Activated T-cell treated with anti-CD3 and anti-CD28 coated beads for 48 hours (primary cell): ENCODE measurements at regions not wholly inside any gene's neighbourhood (a gene's known extent, or its start where the extent isn't known, plus 50 kb on each side); places are given as distances from the start of the nearest gene placed in this dataset.

ENCODE experiments used
- DNase-seq: peaks from one replicate; pipeline ENCODE4 v3.0.0-alpha.2; 2020; ENCODE audit warnings: low read depth

DNA sequence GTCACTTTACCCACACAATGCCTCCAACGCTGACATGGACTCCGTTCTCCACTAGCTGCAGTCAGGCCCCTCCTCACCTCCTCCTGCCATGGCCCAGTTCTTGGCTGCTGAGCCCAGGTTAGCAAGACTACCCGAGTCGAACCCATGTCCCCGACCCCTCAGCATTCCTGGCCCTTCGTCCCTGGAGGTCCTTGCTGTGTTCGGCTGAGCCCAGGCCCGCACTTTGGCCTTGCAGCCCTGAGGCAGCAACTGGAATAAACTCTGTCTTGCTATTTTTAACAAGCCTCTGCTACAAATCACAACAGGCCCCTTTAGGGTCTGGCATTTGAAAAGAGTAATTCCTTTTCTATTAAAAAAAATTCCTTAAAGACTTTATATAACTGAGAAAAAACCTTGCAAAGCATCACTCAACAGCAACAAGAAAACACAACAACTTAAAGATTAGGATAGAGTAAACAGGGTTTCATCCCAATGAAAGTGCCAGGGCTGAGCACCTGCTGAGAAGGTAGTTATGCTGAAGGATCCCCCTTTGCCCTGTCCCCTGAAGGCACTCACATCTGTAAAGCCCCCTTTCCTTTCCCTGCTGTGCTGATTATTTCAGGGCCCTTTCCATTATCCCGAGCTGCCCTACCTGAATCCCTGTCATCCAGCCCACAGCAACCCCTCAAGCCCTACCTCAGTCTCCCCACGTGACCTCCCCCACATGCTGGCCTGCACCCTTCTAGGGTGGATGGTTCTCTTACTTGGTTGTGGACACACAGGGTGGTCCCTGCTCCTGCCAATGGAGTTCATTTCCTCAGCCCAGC lies 120.0 kb upstream of the SNTG2 start:
- no peak for DNase-seq

DNA sequence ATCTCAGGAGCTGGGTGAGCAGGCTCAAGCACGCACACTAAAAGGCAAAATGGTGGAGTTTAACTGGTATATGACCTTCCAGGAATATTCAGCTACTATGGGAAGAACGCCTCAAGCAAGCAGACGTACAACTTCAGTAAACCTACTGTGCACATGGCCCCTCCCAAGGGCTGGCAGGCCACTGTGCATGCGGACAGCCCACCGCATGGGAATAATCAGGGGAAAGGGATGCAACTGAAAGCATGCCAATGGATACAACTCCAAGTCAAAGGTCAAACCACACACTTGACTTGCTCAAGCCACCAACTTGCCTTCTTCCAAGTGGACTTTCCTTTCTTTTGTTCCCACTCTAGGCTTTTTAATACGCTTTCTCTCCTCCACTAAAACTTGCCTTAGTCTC lies 121.6 kb upstream of the SNTG2 start:
- DNase-seq, result no peak

- DNase-seq, result no peak
These were observed 125.7 kb upstream of the SNTG2 start for GRCh38 chr2:824954-825353.

GRCh38 chr2:824524-824923 lies 126.1 kb upstream of the SNTG2 start:
- DNase-seq, result no peak

GRCh38 chr2:821546-821945 lies 129.1 kb upstream of the SNTG2 start:
- DNase-seq, result no peak

GRCh38 chr2:819601-820000 lies 131.0 kb upstream of the SNTG2 start:
- DNase-seq, result no peak

DNA sequence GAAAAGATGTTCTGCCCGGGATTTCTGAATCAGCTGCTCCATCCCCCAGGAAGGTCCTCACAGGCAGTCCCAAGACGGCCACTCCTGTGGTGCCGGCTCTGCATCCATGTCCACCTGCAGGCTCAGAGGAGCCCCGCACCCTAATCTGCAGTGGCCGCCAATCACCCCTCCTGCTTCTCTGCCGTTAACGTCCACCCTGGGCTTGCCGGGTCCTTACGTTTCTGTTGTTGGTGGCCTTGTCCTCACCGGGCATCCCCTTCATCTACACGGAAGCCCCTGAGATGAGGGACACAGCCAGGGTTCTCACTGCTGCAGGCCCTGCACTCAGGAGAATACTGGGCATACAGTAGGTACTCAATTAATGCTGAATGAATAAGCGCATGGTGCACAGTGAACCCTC lies 131.5 kb upstream of the SNTG2 start:
- no peak for DNase-seq

DNA sequence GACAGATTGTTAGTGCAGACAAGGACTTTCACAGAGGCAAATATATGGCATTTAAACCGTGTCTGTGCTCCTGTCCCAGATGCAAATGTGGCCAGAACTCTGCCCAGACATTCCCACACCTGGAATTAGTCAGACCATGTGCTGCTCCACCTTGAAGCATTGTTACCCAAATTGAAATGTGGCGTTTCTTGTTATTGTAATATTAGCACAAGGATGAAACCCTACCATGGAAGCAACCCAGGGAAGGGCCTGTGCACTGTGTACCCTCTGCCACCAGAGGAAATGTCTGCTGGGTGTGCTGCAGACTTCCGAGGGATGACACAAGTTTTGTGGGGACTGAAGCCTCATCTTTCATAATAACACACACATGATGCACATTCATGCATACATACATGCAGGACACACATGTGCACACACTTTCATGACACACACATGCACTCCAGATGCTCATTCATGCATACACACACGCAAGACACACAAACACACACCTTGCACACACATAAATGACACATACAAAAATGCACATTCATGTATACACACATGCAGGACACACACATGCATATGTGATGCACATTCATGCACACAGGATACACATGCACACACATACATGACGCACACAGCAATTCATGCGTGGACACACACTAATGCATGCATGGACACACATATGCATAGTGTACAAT lies 133.2 kb upstream of the SNTG2 start:
- DNase-seq, result no peak

DNA sequence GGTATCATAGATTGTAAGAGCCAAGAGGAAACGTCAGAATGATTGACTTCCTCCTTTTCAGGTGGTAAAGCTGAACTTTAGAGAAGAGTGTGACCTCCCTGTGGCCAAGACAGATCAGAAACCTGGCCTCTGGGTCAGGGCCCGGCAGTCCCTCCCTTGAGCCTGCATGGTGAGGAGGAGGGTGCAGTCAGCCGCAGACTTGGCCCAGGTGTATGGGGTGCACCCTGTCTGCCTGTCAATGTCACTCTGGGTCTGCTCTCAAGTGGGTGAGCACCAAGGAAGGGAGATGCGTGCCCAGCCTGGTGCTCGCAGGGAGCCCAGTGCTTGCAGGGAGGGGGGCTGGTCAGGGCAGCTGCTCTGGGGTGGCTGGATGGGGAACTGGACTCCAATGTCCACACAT lies 134.4 kb upstream of the SNTG2 start:
- no peak for DNase-seq

GRCh38 chr2:810397-810796 lies 133.2 kb upstream of the TMEM18 start:
- no peak for DNase-seq

DNA sequence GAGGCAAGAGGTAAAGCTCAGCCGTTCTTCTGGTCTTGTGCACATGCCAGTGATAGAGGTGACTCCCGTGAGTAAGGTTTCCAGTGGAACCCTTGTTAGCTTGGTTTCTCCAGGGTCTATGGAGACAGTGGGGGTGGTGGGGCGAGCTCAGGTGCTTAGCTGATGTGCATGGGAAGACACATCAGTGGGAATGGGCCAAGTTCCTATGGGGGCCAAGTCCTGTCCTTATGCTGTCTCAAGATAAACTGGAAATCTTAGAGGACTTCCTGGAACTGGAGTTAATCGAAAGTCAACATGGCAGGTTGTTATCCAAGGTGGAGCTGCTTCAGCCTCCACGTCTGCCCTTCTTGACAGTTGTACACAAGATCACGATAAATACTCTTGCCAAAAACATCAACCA lies 130.1 kb upstream of the TMEM18 start:
- no peak for DNase-seq

DNA sequence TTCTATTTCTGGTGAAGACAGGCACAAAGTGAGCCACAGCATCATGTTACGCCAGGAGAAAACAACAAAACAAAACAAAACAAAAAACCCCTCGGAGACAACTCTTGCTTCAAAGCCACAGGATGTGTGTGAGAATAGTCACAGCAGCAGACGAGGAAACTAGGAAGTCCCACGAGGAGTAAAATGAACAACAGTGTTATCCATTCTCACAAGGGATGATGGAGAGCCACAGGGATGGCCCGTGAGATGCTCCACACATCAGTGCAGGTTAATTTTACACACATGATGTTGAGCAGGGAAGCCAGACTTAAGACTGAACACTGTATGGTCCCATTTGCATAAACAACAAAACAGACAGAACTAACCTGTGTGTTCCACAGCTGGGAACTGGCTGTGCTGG lies 128.5 kb upstream of the TMEM18 start:
- no peak for DNase-seq

- no peak for DNase-seq
These were observed 120.8 kb upstream of the TMEM18 start for GRCh38 chr2:797993-798392.

DNA sequence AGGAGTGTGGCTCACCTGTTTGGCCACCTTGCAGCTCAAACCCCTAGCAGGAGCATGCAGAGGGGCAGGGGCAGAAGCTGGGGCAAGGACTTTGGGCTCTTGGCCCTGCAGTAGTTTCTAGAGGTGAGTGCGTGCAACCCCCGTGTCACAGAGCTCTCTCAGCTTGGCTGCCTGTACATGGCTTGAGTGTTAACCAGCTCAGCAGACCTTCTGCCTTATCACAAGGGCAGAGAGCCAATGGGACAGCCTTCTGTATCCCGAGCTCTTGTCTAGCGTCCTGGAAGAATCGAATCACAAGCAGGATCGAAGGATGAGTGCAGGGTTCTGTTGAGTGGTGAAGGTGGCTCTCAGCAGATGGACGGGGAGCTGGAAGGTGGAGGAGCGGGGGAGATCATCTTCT lies 120.3 kb upstream of the TMEM18 start:
- DNase-seq, result no peak

DNA sequence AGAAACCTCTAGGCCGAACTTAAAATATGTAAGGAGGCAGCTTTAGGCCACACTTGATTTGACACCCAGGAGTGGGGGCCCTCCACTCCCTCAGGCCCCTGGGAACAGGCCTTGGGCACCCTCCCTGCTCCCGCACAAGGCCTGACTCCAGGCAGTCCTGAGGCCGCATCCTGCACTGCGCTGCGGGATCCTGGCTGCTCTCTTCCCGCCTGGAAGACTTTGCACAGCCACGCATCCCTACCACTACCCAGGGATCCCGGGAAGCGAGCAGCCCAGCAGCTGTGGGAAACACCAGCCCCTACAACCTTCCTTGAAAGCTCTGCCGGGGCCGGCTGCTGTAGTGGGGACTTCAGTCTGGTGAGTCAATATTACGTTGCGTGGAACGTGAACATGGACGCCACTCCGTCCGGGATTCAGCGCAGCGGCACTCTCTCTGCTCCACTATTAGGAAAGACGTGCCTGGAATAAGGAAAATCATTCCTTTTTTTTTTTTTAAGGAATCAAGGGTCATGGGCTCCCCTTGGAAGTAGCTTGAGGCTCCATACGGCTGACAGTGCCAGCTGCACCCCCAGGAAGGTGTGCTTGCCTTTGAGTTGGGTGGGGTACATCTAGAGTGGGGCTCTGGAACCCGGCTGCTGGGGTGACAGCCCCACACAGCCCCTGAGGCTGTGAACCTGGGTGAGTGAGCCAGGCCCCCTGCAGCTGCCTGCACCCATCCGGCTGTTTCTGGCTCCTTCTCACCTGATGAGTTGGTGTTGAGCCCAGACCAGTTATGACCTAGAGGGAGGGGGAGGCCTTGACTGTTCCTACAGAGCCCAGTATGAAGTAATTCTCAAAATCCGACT lies 119.2 kb upstream of the TMEM18 start:
- no peak for DNase-seq

- no peak for DNase-seq
These were observed 118.4 kb upstream of the TMEM18 start for GRCh38 chr2:795531-796041.

GRCh38 chr2:794554-795241 lies 117.5 kb upstream of the TMEM18 start:
- DNase-seq, result no peak

- no peak for DNase-seq
These were observed 116.0 kb upstream of the TMEM18 start for GRCh38 chr2:793236-793635.

GRCh38 chr2:792687-793086 lies 115.5 kb upstream of the TMEM18 start:
- DNase-seq, result no peak

GRCh38 chr2:790634-791245 lies 113.5 kb upstream of the TMEM18 start:
- DNase-seq, result no peak

DNA sequence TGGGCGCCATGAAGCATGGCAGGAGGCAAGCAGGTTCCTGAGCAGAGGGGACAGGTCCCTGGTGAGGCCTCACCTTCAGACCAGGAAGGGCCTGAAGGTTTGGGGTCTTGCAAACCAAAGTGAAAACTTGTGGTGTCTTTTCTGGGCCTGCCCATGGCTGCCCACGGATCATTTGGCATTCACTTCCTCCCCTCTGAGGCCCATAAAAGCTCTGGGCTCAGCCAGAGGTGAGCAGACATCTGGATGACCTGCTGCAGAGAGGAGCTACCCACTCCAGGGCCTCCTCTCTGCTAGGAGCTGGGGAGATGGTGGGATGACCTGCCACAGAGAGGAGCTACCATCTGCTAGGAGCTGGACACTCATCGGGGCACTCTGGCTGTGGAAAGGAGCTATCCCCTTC lies 112.9 kb upstream of the TMEM18 start:
- DNase-seq, result no peak

GRCh38 chr2:789529-789928 lies 112.3 kb upstream of the TMEM18 start:
- DNase-seq, result no peak
